Activated CD8-positive, alpha-beta T cell treated with anti-CD3 and anti-CD28 coated beads, Interleukin-2, amount 10 ng/mL, durations not matched to agents 7 days and 5 days (primary cell): ENCODE measurements at regions not wholly inside any gene's neighbourhood (a gene's known extent, or its start where the extent isn't known, plus 50 kb on each side); places are given as distances from the start of the nearest gene placed in this dataset.

Experiments used
- ATAC-seq: fragments of 150-1000 bp; cut with Tn5 transposase; one replicate; pipeline ENCODE4 v1.10.0; 2021; ENCODE audit warnings: moderate library complexity
- CTCF ChIA-PET: fragments of 350-600 bp; sonication (Branson Sonifier 250); formaldehyde crosslinking; loops from one replicate; lab custom pipeline; 2021; ENCODE audit warnings: antibody characterized with exemption; lab: Charles Lee
- POLR2A ChIA-PET: fragments of 350-600 bp; sonication (Branson Sonifier 250); formaldehyde crosslinking; loops from one replicate; lab custom pipeline; 2021; ENCODE audit warnings: antibody characterized with exemption; lab: Charles Lee
- DNase-seq: peaks from one replicate; pipeline ENCODE4 v3.0.0-alpha.2; 2020
- H3K27ac Mint-ChIP-seq: one replicate; pipeline ENCODE4 v1.8.0; 2021; ENCODE audit warnings: mild to moderate bottlenecking, mixed read lengths
- H3K27me3 Mint-ChIP-seq: one replicate; pipeline ENCODE4 v1.8.0; 2021; ENCODE audit warnings: low read depth, mixed read lengths
- H3K36me3 Mint-ChIP-seq: one replicate; pipeline ENCODE4 v1.8.0; 2021; ENCODE audit warnings: low read depth, mixed read lengths
- H3K4me1 Mint-ChIP-seq: one replicate; pipeline ENCODE4 v1.8.0; 2021; ENCODE audit warnings: low read depth, mixed read lengths
- H3K4me3 Mint-ChIP-seq: one replicate; pipeline ENCODE4 v1.8.0; 2021; ENCODE audit warnings: mild to moderate bottlenecking, mixed read lengths
- H3K9me3 Mint-ChIP-seq: one replicate; pipeline ENCODE4 v1.8.0; 2022; ENCODE audit warnings: mixed read lengths; ENCODE audit not compliant: insufficient read depth

- Mint-ChIP-seq H3K4me3 (no peak overlapping the region), H3K4me1 (no peaks in the 10 kb centered on the region), H3K27ac (no peak overlapping the region), H3K27me3 (peaks cover 4% of the 10 kb centered on the region), H3K9me3 (no peaks in the 10 kb centered on the region), H3K36me3 (no peaks in the 10 kb centered on the region)
- DNase-seq, result no peak
- CTCF ChIA-PET, result no interaction called here
- ATAC-seq, result no peak
- POLR2A ChIA-PET, result no interaction called here
These were observed 78.9 kb upstream of the C1orf174 start for GRCh38 chr1:3978990-3979325.

GRCh38 chr1:3981261-3981660 is 81.2 kb upstream of the C1orf174 start:
- no peak for DNase-seq
- Mint-ChIP-seq H3K27me3 (peaks cover 4% of the 10 kb centered on the region), H3K27ac (no peak overlapping the region), H3K4me3 (no peak overlapping the region), H3K9me3 (no peaks in the 10 kb centered on the region), H3K36me3 (no peaks in the 10 kb centered on the region), H3K4me1 (no peaks in the 10 kb centered on the region)
- no peak for ATAC-seq
- ChIA-PET CTCF (no interaction called here), POLR2A (no interaction called here)

GRCh38 chr1:3981746-3982505 is 81.9 kb upstream of the C1orf174 start:
- H3K4me3 Mint-ChIP-seq, result no peak overlapping the region
- H3K36me3 Mint-ChIP-seq, result no peaks in the 10 kb centered on the region
- DNase-seq (no peak), ATAC-seq (no peak)
- peaks cover 4% of the 10 kb centered on the region for H3K27me3 Mint-ChIP-seq
- POLR2A ChIA-PET, result no interaction called here
- no peaks in the 10 kb centered on the region for H3K9me3 Mint-ChIP-seq
- CTCF ChIA-PET, result no interaction called here
- no peaks in the 10 kb centered on the region for H3K4me1 Mint-ChIP-seq
- no peak overlapping the region for H3K27ac Mint-ChIP-seq

GRCh38 chr1:3983181-3983580 is 83.1 kb upstream of the C1orf174 start:
- POLR2A ChIA-PET, result no interaction called here
- Mint-ChIP-seq H3K27me3 (peaks cover 4% of the 10 kb centered on the region), H3K27ac (no peak overlapping the region), H3K4me3 (no peak overlapping the region), H3K36me3 (no peaks in the 10 kb centered on the region), H3K4me1 (no peaks in the 10 kb centered on the region), H3K9me3 (no peaks in the 10 kb centered on the region)
- DNase-seq (no peak), ATAC-seq (no peak)
- CTCF ChIA-PET, result no interaction called here

GRCh38 chr1:3984586-3984985 is 84.5 kb upstream of the C1orf174 start:
- POLR2A ChIA-PET, result no interaction called here
- DNase-seq, result no peak
- Mint-ChIP-seq H3K27me3 (peaks cover 6% of the 10 kb centered on the region), H3K4me1 (no peaks in the 10 kb centered on the region), H3K9me3 (no peaks in the 10 kb centered on the region), H3K36me3 (no peaks in the 10 kb centered on the region), H3K4me3 (no peak overlapping the region), H3K27ac (no peak overlapping the region)
- no peak for ATAC-seq
- CTCF ChIA-PET, result no interaction called here

GRCh38 chr1:3986686-3987218 is 86.7 kb upstream of the C1orf174 start:
- no peak overlapping the region for H3K4me3 Mint-ChIP-seq
- no peaks in the 10 kb centered on the region for H3K4me1 Mint-ChIP-seq
- CTCF ChIA-PET, result no interaction called here
- ATAC-seq (no peak), DNase-seq (no peak)
- H3K27me3 Mint-ChIP-seq, result peaks cover 11% of the 10 kb centered on the region
- H3K27ac Mint-ChIP-seq, result no peak overlapping the region
- POLR2A ChIA-PET, result no interaction called here
- no peaks in the 10 kb centered on the region for H3K9me3 Mint-ChIP-seq
- H3K36me3 Mint-ChIP-seq, result no peaks in the 10 kb centered on the region

- Mint-ChIP-seq H3K36me3 (no peaks in the 10 kb centered on the region), H3K27ac (no peak overlapping the region), H3K4me1 (no peaks in the 10 kb centered on the region), H3K4me3 (no peak overlapping the region), H3K27me3 (peaks cover 7% of the 10 kb centered on the region), H3K9me3 (no peaks in the 10 kb centered on the region)
- ChIA-PET POLR2A (no interaction called here), CTCF (no interaction called here)
- ATAC-seq (no peak), DNase-seq (no peak)
These were observed 87.7 kb upstream of the C1orf174 start for GRCh38 chr1:3987669-3988235.

- H3K36me3 Mint-ChIP-seq, result no peaks in the 10 kb centered on the region
- no peaks in the 10 kb centered on the region for H3K9me3 Mint-ChIP-seq
- CTCF ChIA-PET, result no interaction called here
- H3K27ac Mint-ChIP-seq, result no peak overlapping the region
- POLR2A ChIA-PET, result no interaction called here
- peaks cover 7% of the 10 kb centered on the region for H3K27me3 Mint-ChIP-seq
- no peak for DNase-seq
- H3K4me1 Mint-ChIP-seq, result no peaks in the 10 kb centered on the region
- no peak overlapping the region for H3K4me3 Mint-ChIP-seq
- ATAC-seq, result no peak
These were observed 88.4 kb upstream of the C1orf174 start for GRCh38 chr1:3988431-3988830.

- Mint-ChIP-seq H3K4me1 (no peaks in the 10 kb centered on the region), H3K9me3 (no peaks in the 10 kb centered on the region), H3K27me3 (peaks cover 7% of the 10 kb centered on the region), H3K36me3 (no peaks in the 10 kb centered on the region), H3K4me3 (no peak overlapping the region), H3K27ac (no peak overlapping the region)
- DNase-seq (no peak), ATAC-seq (no peak)
- ChIA-PET POLR2A (no interaction called here), CTCF (no interaction called here)
These were observed 89.4 kb upstream of the C1orf174 start for GRCh38 chr1:3989465-3989864.

GRCh38 chr1:3992103-3992556 is 92.1 kb upstream of the C1orf174 start:
- peaks cover 7% of the 10 kb centered on the region for H3K27me3 Mint-ChIP-seq
- peak; percentile 33 for DNase-seq
- H3K27ac Mint-ChIP-seq, result peak overlapping the region; percentile 78
- no peak overlapping the region for H3K4me3 Mint-ChIP-seq
- no peaks in the 10 kb centered on the region for H3K36me3 Mint-ChIP-seq
- ATAC-seq, result peak; percentile 8
- H3K9me3 Mint-ChIP-seq, result no peaks in the 10 kb centered on the region
- no peaks in the 10 kb centered on the region for H3K4me1 Mint-ChIP-seq
- CTCF ChIA-PET, result no interaction called here
- POLR2A ChIA-PET, result no interaction called here

GRCh38 chr1:3992746-3993145 is 92.7 kb upstream of the C1orf174 start:
- peaks cover 7% of the 10 kb centered on the region for H3K27me3 Mint-ChIP-seq
- DNase-seq (no peak), ATAC-seq (no peak)
- ChIA-PET POLR2A (no interaction called here), CTCF (no interaction called here)
- H3K9me3 Mint-ChIP-seq, result no peaks in the 10 kb centered on the region
- no peak overlapping the region for H3K4me3 Mint-ChIP-seq
- H3K27ac Mint-ChIP-seq, result no peak overlapping the region
- H3K36me3 Mint-ChIP-seq, result no peaks in the 10 kb centered on the region
- H3K4me1 Mint-ChIP-seq, result no peaks in the 10 kb centered on the region

GRCh38 chr1:3993619-3994375 is 93.7 kb upstream of the C1orf174 start:
- H3K27ac Mint-ChIP-seq, result no peak overlapping the region
- no peak overlapping the region for H3K4me3 Mint-ChIP-seq
- no peaks in the 10 kb centered on the region for H3K36me3 Mint-ChIP-seq
- POLR2A ChIA-PET, result no interaction called here
- ATAC-seq, result no peak
- no peaks in the 10 kb centered on the region for H3K9me3 Mint-ChIP-seq
- peaks cover 7% of the 10 kb centered on the region for H3K27me3 Mint-ChIP-seq
- H3K4me1 Mint-ChIP-seq, result no peaks in the 10 kb centered on the region
- CTCF ChIA-PET, result no interaction called here
- DNase-seq, result no peak
